ENCODE measurements at regions not wholly inside any gene's neighbourhood (a gene's known extent, or its start where the extent isn't known, plus 50 kb on each side); places are given as distances from the start of the nearest gene placed in this dataset.

- Histone ChIP-seq H3K4me3 (ENCODE audit: low read depth in 1 of 5, low read length in 5 of 5) (no peak overlapping the region), H3K36me3 (ENCODE audit: control insufficient read depth in 5 of 5, insufficient read depth in 5 of 5, low read length in 5 of 5) (no peaks in the 10 kb centered on the region), H3K27me3 (ENCODE audit: control insufficient read depth in 5 of 5, insufficient read depth in 4 of 5, low read length in 5 of 5) (no peaks in the 10 kb centered on the region), H3K27ac (ENCODE audit: low read depth, low read length) (no peak overlapping the region), H3K9ac (ENCODE audit: low read length in 5 of 5) (no peak overlapping the region), H3K4me1 (ENCODE audit: control insufficient read depth in 5 of 5, insufficient read depth in 5 of 5, low read length in 5 of 5) (peaks cover 0 to 11% (median 6%) of the 10 kb centered on the region in 5 donors), H3K9me3 (ENCODE audit: control insufficient read depth in 5 of 5, low read length in 5 of 5) (no peaks in the 10 kb centered on the region)
Observed at GRCh38 chr5:58090704-58091103, 369.2 kb downstream of the PLK2 start.

GRCh38 chr5:58088941-58089340, 370.9 kb downstream of the PLK2 start:
- H3K36me3 ChIP-seq (ENCODE audit: control insufficient read depth in 5 of 5, insufficient read depth in 5 of 5, low read length in 5 of 5) = no peaks in the 10 kb centered on the region
- H3K4me3 ChIP-seq (ENCODE audit: low read depth in 1 of 5, low read length in 5 of 5) = no peak overlapping the region
- no peak overlapping the region for H3K9ac ChIP-seq (ENCODE audit: low read length in 5 of 5)
- peaks cover 0 to 11% (median 6%) of the 10 kb centered on the region in 5 donors for H3K4me1 ChIP-seq (ENCODE audit: control insufficient read depth in 5 of 5, insufficient read depth in 5 of 5, low read length in 5 of 5)
- no peaks in the 10 kb centered on the region for H3K27me3 ChIP-seq (ENCODE audit: control insufficient read depth in 5 of 5, insufficient read depth in 4 of 5, low read length in 5 of 5)
- H3K27ac ChIP-seq (ENCODE audit: low read depth, low read length) = no peak overlapping the region
- no peaks in the 10 kb centered on the region for H3K9me3 ChIP-seq (ENCODE audit: control insufficient read depth in 5 of 5, low read length in 5 of 5)

- Histone ChIP-seq H3K9me3 (ENCODE audit: control insufficient read depth in 5 of 5, low read length in 5 of 5) (no peaks in the 10 kb centered on the region), H3K4me3 (ENCODE audit: low read depth in 1 of 5, low read length in 5 of 5) (no peak overlapping the region), H3K27me3 (ENCODE audit: control insufficient read depth in 5 of 5, insufficient read depth in 4 of 5, low read length in 5 of 5) (no peaks in the 10 kb centered on the region), H3K36me3 (ENCODE audit: control insufficient read depth in 5 of 5, insufficient read depth in 5 of 5, low read length in 5 of 5) (no peaks in the 10 kb centered on the region), H3K4me1 (ENCODE audit: control insufficient read depth in 5 of 5, insufficient read depth in 5 of 5, low read length in 5 of 5) (peaks cover 0 to 11% (median 6%) of the 10 kb centered on the region in 5 donors), H3K27ac (ENCODE audit: low read depth, low read length) (no peak overlapping the region), H3K9ac (ENCODE audit: low read length in 5 of 5) (no peak overlapping the region)
Observed at GRCh38 chr5:58087905-58088304, 372.0 kb downstream of the PLK2 start.

- Histone ChIP-seq H3K4me3 (ENCODE audit: low read depth in 1 of 5, low read length in 5 of 5) (no peak overlapping the region), H3K27ac (ENCODE audit: low read depth, low read length) (no peak overlapping the region), H3K4me1 (ENCODE audit: control insufficient read depth in 5 of 5, insufficient read depth in 5 of 5, low read length in 5 of 5) (peaks cover 0 to 11% (median 6%) of the 10 kb centered on the region in 5 donors), H3K36me3 (ENCODE audit: control insufficient read depth in 5 of 5, insufficient read depth in 5 of 5, low read length in 5 of 5) (no peaks in the 10 kb centered on the region), H3K9me3 (ENCODE audit: control insufficient read depth in 5 of 5, low read length in 5 of 5) (no peaks in the 10 kb centered on the region), H3K9ac (ENCODE audit: low read length in 5 of 5) (no peak overlapping the region), H3K27me3 (ENCODE audit: control insufficient read depth in 5 of 5, insufficient read depth in 4 of 5, low read length in 5 of 5) (no peaks in the 10 kb centered on the region)
Observed at GRCh38 chr5:58087123-58087522, 372.8 kb downstream of the PLK2 start.

GRCh38 chr5:58085800-58086199, 374.1 kb downstream of the PLK2 start:
- H3K27me3 ChIP-seq (ENCODE audit: control insufficient read depth in 5 of 5, insufficient read depth in 4 of 5, low read length in 5 of 5) = no peaks in the 10 kb centered on the region
- H3K4me3 ChIP-seq (ENCODE audit: low read depth in 1 of 5, low read length in 5 of 5) = no peak overlapping the region
- H3K4me1 ChIP-seq (ENCODE audit: control insufficient read depth in 5 of 5, insufficient read depth in 5 of 5, low read length in 5 of 5) = peaks cover 0 to 6% (median 3%) of the 10 kb centered on the region in 5 donors
- no peaks in the 10 kb centered on the region for H3K36me3 ChIP-seq (ENCODE audit: control insufficient read depth in 5 of 5, insufficient read depth in 5 of 5, low read length in 5 of 5)
- no peaks in the 10 kb centered on the region for H3K9me3 ChIP-seq (ENCODE audit: control insufficient read depth in 5 of 5, low read length in 5 of 5)
- H3K27ac ChIP-seq (ENCODE audit: low read depth, low read length) = no peak overlapping the region
- no peak overlapping the region for H3K9ac ChIP-seq (ENCODE audit: low read length in 5 of 5)

- Histone ChIP-seq H3K27ac (ENCODE audit: low read depth, low read length) (no peak overlapping the region), H3K9me3 (ENCODE audit: control insufficient read depth in 5 of 5, low read length in 5 of 5) (no peaks in the 10 kb centered on the region), H3K27me3 (ENCODE audit: control insufficient read depth in 5 of 5, insufficient read depth in 4 of 5, low read length in 5 of 5) (no peaks in the 10 kb centered on the region), H3K4me3 (ENCODE audit: low read depth in 1 of 5, low read length in 5 of 5) (no peak overlapping the region), H3K36me3 (ENCODE audit: control insufficient read depth in 5 of 5, insufficient read depth in 5 of 5, low read length in 5 of 5) (no peaks in the 10 kb centered on the region), H3K4me1 (ENCODE audit: control insufficient read depth in 5 of 5, insufficient read depth in 5 of 5, low read length in 5 of 5) (no peaks in the 10 kb centered on the region), H3K9ac (ENCODE audit: low read length in 5 of 5) (no peak overlapping the region)
Observed at GRCh38 chr5:58081435-58081834, 378.5 kb downstream of the PLK2 start.

GRCh38 chr5:58080573-58080972, 379.3 kb downstream of the PLK2 start:
- Histone ChIP-seq H3K9me3 (ENCODE audit: control insufficient read depth in 5 of 5, low read length in 5 of 5) (no peaks in the 10 kb centered on the region), H3K27me3 (ENCODE audit: control insufficient read depth in 5 of 5, insufficient read depth in 4 of 5, low read length in 5 of 5) (no peaks in the 10 kb centered on the region), H3K4me3 (ENCODE audit: low read depth in 1 of 5, low read length in 5 of 5) (no peak overlapping the region), H3K9ac (ENCODE audit: low read length in 5 of 5) (no peak overlapping the region), H3K4me1 (ENCODE audit: control insufficient read depth in 5 of 5, insufficient read depth in 5 of 5, low read length in 5 of 5) (no peaks in the 10 kb centered on the region), H3K27ac (ENCODE audit: low read depth, low read length) (no peak overlapping the region), H3K36me3 (ENCODE audit: control insufficient read depth in 5 of 5, insufficient read depth in 5 of 5, low read length in 5 of 5) (no peaks in the 10 kb centered on the region)

- Histone ChIP-seq H3K4me3 (ENCODE audit: low read depth in 1 of 5, low read length in 5 of 5) (no peak overlapping the region), H3K4me1 (ENCODE audit: control insufficient read depth in 5 of 5, insufficient read depth in 5 of 5, low read length in 5 of 5) (peaks cover 0 to 3% (median 0%) of the 10 kb centered on the region in 5 donors), H3K9me3 (ENCODE audit: control insufficient read depth in 5 of 5, low read length in 5 of 5) (no peaks in the 10 kb centered on the region), H3K9ac (ENCODE audit: low read length in 5 of 5) (no peak overlapping the region), H3K36me3 (ENCODE audit: control insufficient read depth in 5 of 5, insufficient read depth in 5 of 5, low read length in 5 of 5) (no peaks in the 10 kb centered on the region), H3K27me3 (ENCODE audit: control insufficient read depth in 5 of 5, insufficient read depth in 4 of 5, low read length in 5 of 5) (no peaks in the 10 kb centered on the region), H3K27ac (ENCODE audit: low read depth, low read length) (no peak overlapping the region)
Observed at GRCh38 chr5:58077966-58078365, 381.9 kb downstream of the PLK2 start.

GRCh38 chr5:58077416-58077815, 382.5 kb downstream of the PLK2 start:
- H3K27ac ChIP-seq (ENCODE audit: low read depth, low read length) = no peak overlapping the region
- no peaks in the 10 kb centered on the region for H3K9me3 ChIP-seq (ENCODE audit: control insufficient read depth in 5 of 5, low read length in 5 of 5)
- H3K27me3 ChIP-seq (ENCODE audit: control insufficient read depth in 5 of 5, insufficient read depth in 4 of 5, low read length in 5 of 5) = no peaks in the 10 kb centered on the region
- no peak overlapping the region for H3K4me3 ChIP-seq (ENCODE audit: low read depth in 1 of 5, low read length in 5 of 5)
- H3K36me3 ChIP-seq (ENCODE audit: control insufficient read depth in 5 of 5, insufficient read depth in 5 of 5, low read length in 5 of 5) = no peaks in the 10 kb centered on the region
- H3K9ac ChIP-seq (ENCODE audit: low read length in 5 of 5) = no peak overlapping the region
- peaks cover 0 to 5% (median 0%) of the 10 kb centered on the region in 5 donors for H3K4me1 ChIP-seq (ENCODE audit: control insufficient read depth in 5 of 5, insufficient read depth in 5 of 5, low read length in 5 of 5)

- no peaks in the 10 kb centered on the region for H3K9me3 ChIP-seq (ENCODE audit: control insufficient read depth in 5 of 5, low read length in 5 of 5)
- no peak overlapping the region for H3K9ac ChIP-seq (ENCODE audit: low read length in 5 of 5)
- H3K27ac ChIP-seq (ENCODE audit: low read depth, low read length) = no peak overlapping the region
- H3K4me1 ChIP-seq (ENCODE audit: control insufficient read depth in 5 of 5, insufficient read depth in 5 of 5, low read length in 5 of 5) = peaks cover 0 to 8% (median 0%) of the 10 kb centered on the region in 5 donors
- no peaks in the 10 kb centered on the region for H3K36me3 ChIP-seq (ENCODE audit: control insufficient read depth in 5 of 5, insufficient read depth in 5 of 5, low read length in 5 of 5)
- H3K27me3 ChIP-seq (ENCODE audit: control insufficient read depth in 5 of 5, insufficient read depth in 4 of 5, low read length in 5 of 5) = no peaks in the 10 kb centered on the region
- no peak overlapping the region for H3K4me3 ChIP-seq (ENCODE audit: low read depth in 1 of 5, low read length in 5 of 5)
Observed at GRCh38 chr5:58076483-58077257, 383.2 kb downstream of the PLK2 start.
